Transverse colon (tissue), 4 donors: ENCODE measurements at regions not wholly inside any gene's neighbourhood (a gene's known extent, or its start where the extent isn't known, plus 50 kb on each side); places are given as distances from the start of the nearest gene placed in this dataset.
"Not testable (repeated sequence)": the region's sequence is repeated elsewhere in the genome, so short reads cannot be mapped to it uniquely, and the experiment has no call there.

Experiments
- DNase-seq: peaks from one replicate; pipeline ENCODE4 v3.0.0-alpha.2; 2019
- H3K27ac ChIP-seq, 4 donors: fragments of 200-600 bp; sonication (generic); 2 replicates each; pipeline ENCODE4 v1.5.1; 2016 to 2018; ENCODE audit warnings: inconsistent platforms in 4 of 4
- H3K27me3 ChIP-seq: fragments of 200-600 bp; sonication (generic); 2 replicates; pipeline ENCODE4 v1.5.1; 2017; ENCODE audit warnings: inconsistent platforms
- H3K36me3 ChIP-seq, 4 donors: fragments of 200-600 bp; sonication (generic); 2 replicates each; pipeline ENCODE4 v1.5.1; 2017 to 2019; ENCODE audit warnings: inconsistent platforms in 4 of 4
- H3K4me1 ChIP-seq, 4 donors: fragments of 200-600 bp; sonication (generic); 2 replicates each; pipeline ENCODE4 v1.5.1; 2017 to 2020; ENCODE audit warnings: inconsistent platforms in 4 of 4
- H3K4me3 ChIP-seq, 4 donors: fragments of 200-600 bp; sonication (generic); 1 replicate in 1 of 4; 2 replicates in 3 of 4; pipeline versions ENCODE4 v1.5.1 to v1.6.1; 2017 to 2019; ENCODE audit warnings: inconsistent platforms in 4 of 4
- H3K9me3 ChIP-seq, 2 donors: fragments of 200-600 bp; sonication (generic); 2 replicates each; pipeline ENCODE4 v1.5.1; 2017 to 2019; ENCODE audit warnings: inconsistent platforms in 2 of 2
- CTCF ChIP-seq, 5 experiments: fragments of 200-600 bp in 3 of 5; fragments of 450-650 bp in 2 of 5; sonication (generic) in 3 of 5; IDR thresholded peaks; 1 replicate in 2 of 5; 2 replicates in 3 of 5; pipeline ENCODE4 v1.5.1; 2016 to 2017; ENCODE audit warnings: antibody characterized with exemption in 5 of 5, inconsistent platforms in 3 of 5, mild to moderate bottlenecking in 2 of 5, moderate library complexity in 1 of 5
- EP300 ChIP-seq: sonication (generic); formaldehyde crosslinking; IDR thresholded peaks from one replicate; pipeline ENCODE4 v1.6.1; 2017; ENCODE audit warnings: antibody characterized with exemption, low read depth
- POLR2A ChIP-seq: fragments of 450-650 bp; IDR thresholded peaks from one replicate; pipeline ENCODE4 v1.6.1; 2016; ENCODE audit warnings: antibody characterized with exemption, mild to moderate bottlenecking, moderate library complexity
- POLR2AphosphoS5 ChIP-seq, 3 donors: sonication (generic); formaldehyde crosslinking; IDR thresholded peaks; one replicate each; pipeline ENCODE4 v1.6.1; 2016; ENCODE audit warnings: antibody characterized with exemption in 3 of 3
- WGBS, 2 donors: methylation state at CpG; one replicate each; pipeline ENCODE4 v1.1.5; 2018; ENCODE audit warnings: low coverage in 1 of 2; 5-methylcytosine and 5-hydroxymethylcytosine counted together
- in situ Hi-C, 4 donors: fragments of 200-750 bp; cut with MboI; loops; one replicate each; pipeline versions ENCODE4 v1.15.0 to v1.15.1; 2017; ENCODE audit warnings: low sequenced_read_pairs in 3 of 4, low pct_ligation_motif_present in 1 of 4, low pct_unique_long_range_greater_than_20kb in 1 of 4
- intact Hi-C: fragments of 100-400 bp; cut with DNase I; formaldehyde crosslinking; loops from one replicate; pipeline ENCODE4 v1.15.1; 2023; ENCODE audit warnings: low total_unique reads

DNA sequence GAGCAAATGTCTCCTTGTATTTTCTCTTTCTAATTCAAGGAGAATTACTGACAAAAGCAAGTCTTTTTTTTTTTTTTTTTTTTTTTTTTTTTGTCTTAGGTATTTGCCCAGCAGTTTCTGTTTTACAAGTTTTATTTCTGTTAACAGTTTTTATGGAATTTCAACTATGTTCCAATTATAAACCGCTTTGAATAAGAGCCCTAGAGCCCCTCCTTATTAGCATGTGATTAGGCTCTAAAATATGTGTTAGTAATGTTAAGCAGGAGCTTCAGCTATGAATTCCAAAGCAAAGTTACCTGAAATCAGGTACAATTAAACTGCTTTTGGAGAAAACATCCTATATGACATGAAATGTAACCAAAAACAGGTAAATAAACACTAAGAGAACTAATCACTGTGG is 997.0 kb upstream of the POT1 start:
- Histone ChIP-seq H3K27me3 (no peaks in the 10 kb centered on the region), H3K4me3 (no peak overlapping the region), H3K4me1 (no peaks in the 10 kb centered on the region), H3K36me3 (no peaks in the 10 kb centered on the region), H3K9me3 (no peaks in the 10 kb centered on the region), H3K27ac (no peak overlapping the region)
- no peak for TF ChIP-seq POLR2A
- TF ChIP-seq POLR2AphosphoS5 (IDR thresholded peaks at IDR 0.05): no peak
- no peak for TF ChIP-seq CTCF (IDR thresholded peaks at IDR 0.05)
- no peak for TF ChIP-seq EP300
- DNase-seq: no peak
- intact Hi-C loops (no loop called here), in situ Hi-C loops (no loop called here)
- 56 to 57% methylated on average over 1 of the region's 1 CpG for WGBS, 2 donors

DNA sequence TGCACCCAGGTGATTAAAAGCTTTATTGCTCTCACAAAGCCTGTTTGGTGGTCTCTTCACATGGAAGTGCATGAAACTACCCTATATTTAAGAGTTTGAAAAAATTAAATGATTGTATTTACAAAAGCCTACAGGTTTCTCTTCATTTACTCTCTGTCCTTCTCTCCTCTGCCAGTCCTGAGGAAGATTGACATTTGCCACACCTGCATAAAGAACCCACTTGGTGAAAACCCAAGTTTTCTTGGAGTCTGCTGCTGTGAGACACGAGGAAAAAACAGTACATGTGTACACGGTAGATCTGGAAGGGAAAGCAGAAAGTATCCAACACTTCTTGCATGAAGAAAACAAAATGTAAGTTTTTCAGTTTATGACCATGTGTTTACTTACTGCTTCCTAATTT is 994.4 kb upstream of the POT1 start:
- H3K4me3 ChIP-seq: no peak overlapping the region
- intact Hi-C loops: no loop called here
- TF ChIP-seq POLR2AphosphoS5 (IDR thresholded peaks at IDR 0.05) (no peak), EP300 (no peak), POLR2A (no peak), CTCF (IDR thresholded peaks at IDR 0.05) (no peak)
- H3K36me3 ChIP-seq: no peaks in the 10 kb centered on the region
- no peak overlapping the region for H3K27ac ChIP-seq
- no peaks in the 10 kb centered on the region for H3K27me3 ChIP-seq
- in situ Hi-C loops: no loop called here
- H3K9me3 ChIP-seq: no peaks in the 10 kb centered on the region
- 41 to 49% methylated on average over 2 of the region's 2 CpGs for WGBS, 2 donors
- no peaks in the 10 kb centered on the region for H3K4me1 ChIP-seq
- no peak for DNase-seq

DNA sequence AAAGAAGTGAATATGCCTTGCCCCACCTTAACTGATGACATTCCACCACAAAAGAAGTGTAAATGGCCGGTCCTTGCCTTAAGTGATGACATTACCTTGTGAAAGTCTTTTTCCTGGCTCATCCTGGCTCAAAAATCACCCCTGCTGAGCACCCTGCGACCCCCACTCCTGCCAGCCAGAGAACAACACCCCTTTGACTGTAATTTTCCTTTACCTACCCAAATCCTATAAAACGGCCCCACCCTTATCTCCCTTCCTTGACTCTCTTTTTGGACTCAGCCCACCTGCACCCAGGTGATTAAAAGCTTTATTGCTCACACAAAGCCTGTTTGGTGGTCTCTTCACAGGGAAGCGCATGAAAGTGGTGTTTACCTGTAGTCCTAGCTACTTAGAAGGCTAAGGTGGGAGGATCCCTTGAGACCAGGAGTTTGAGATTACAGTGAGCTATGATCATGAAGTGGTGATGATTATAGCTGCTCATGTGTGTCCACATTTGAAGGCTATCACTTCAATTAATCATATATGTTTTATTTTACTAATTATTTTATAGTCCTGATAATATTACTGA is 985.8 kb upstream of the POT1 start:
- intact Hi-C loops, H3K27me3 ChIP-seq, H3K9me3 ChIP-seq, H3K27ac ChIP-seq, H3K4me3 ChIP-seq, H3K36me3 ChIP-seq, DNase-seq, in situ Hi-C loops, H3K4me1 ChIP-seq: not testable (repeated sequence)
- WGBS, 2 donors: 59% methylated on average over 4 of the region's 4 CpGs; no CpG with 5 or more reads in 1 of the 2 donors

GRCh38 chr7:125908711-125909110 is 979.1 kb upstream of the POT1 start:
- in situ Hi-C loops: no loop called here
- intact Hi-C loops: no loop called here
- no peak overlapping the region for H3K4me3 ChIP-seq
- no peaks in the 10 kb centered on the region for H3K27me3 ChIP-seq
- WGBS, 2 donors: 87 to 91% methylated on average over 2 of the region's 2 CpGs
- no peaks in the 10 kb centered on the region for H3K9me3 ChIP-seq
- no peak for DNase-seq
- H3K36me3 ChIP-seq: no peaks in the 10 kb centered on the region
- no peaks in the 10 kb centered on the region for H3K4me1 ChIP-seq
- no peak overlapping the region for H3K27ac ChIP-seq
- TF ChIP-seq EP300 (no peak), POLR2AphosphoS5 (IDR thresholded peaks at IDR 0.05) (no peak), CTCF (IDR thresholded peaks at IDR 0.05) (no peak), POLR2A (no peak)

- no peak overlapping the region for H3K4me3 ChIP-seq
- no peak for DNase-seq
- no peaks in the 10 kb centered on the region for H3K4me1 ChIP-seq
- H3K27me3 ChIP-seq: no peaks in the 10 kb centered on the region
- H3K36me3 ChIP-seq: no peaks in the 10 kb centered on the region
- WGBS, 2 donors: 85% methylated on average over 1 of the region's 1 CpG
- intact Hi-C loops (no loop called here), in situ Hi-C loops (no loop called here)
- H3K9me3 ChIP-seq: no peaks in the 10 kb centered on the region
- no peak for TF ChIP-seq CTCF (IDR thresholded peaks at IDR 0.05)
- TF ChIP-seq POLR2AphosphoS5 (IDR thresholded peaks at IDR 0.05): no peak
- TF ChIP-seq EP300: no peak
- no peak for TF ChIP-seq POLR2A
- H3K27ac ChIP-seq: no peak overlapping the region
Measured at GRCh38 chr7:125899577-125899976, 970.0 kb upstream of the POT1 start.
